ENCODE measurements at regions not wholly inside any gene's neighbourhood (a gene's known extent, or its start where the extent isn't known, plus 50 kb on each side); places are given as distances from the start of the nearest gene placed in this dataset.

DNA sequence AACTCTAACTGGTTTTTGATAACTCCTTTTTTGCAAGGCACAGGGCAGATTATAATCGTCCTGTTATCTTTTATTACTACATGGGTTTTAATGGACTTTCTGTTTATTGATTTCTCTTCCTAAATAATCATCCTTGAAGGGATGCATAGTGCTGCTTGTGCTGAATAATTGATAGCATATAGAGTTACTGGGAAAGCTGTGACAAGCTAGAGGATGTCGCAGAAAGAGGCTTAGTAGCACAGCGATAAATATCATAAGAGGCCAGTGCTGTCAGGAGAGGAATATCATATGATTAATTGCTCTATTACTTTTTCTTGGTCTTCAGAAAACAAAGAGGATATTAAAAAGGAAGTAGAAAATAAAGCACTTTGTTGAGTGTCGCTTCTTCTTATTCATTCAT is 1007.1 kb upstream of the ACO1 start:
- Histone ChIP-seq H3K36me3 (ENCODE audit: insufficient read depth, low read length) (no peaks in the 10 kb centered on the region), H3K9me3 (ENCODE audit: insufficient read depth, low read depth, low read length) (no peaks in the 10 kb centered on the region), H2AFZ (ENCODE audit: low read length) (no peak overlapping the region), H3K27me3 (ENCODE audit: insufficient read depth, low read length, poor library complexity, severe bottlenecking) (no peaks in the 10 kb centered on the region), H3K4me3 (ENCODE audit: low read length, poor library complexity, severe bottlenecking) (no peak overlapping the region), H3K4me1 (ENCODE audit: insufficient read depth, low read length, poor library complexity, severe bottlenecking) (no peaks in the 10 kb centered on the region), H4K20me1 (ENCODE audit: insufficient read depth, low read length, poor library complexity, severe bottlenecking) (no peaks in the 10 kb centered on the region), H3F3A (ENCODE audit: low read depth) (no peaks in the 10 kb centered on the region), H3K79me2 (ENCODE audit: insufficient read depth, low read length) (no peaks in the 10 kb centered on the region), H3K9ac (ENCODE audit: low read depth, low read length, poor library complexity, severe bottlenecking) (no peak overlapping the region), H3K4me2 (ENCODE audit: low read depth, low read length, poor library complexity, severe bottlenecking) (no peak overlapping the region), H3K9me2 (replicated peaks; ENCODE audit: low read depth, low read length) (no peaks in the 10 kb centered on the region)
- no peak for TF ChIP-seq EZH2phosphoT487 (IDR thresholded peaks at IDR 0.05; ENCODE audit: borderline replicate concordance)
- TF ChIP-seq, protein P1, sequence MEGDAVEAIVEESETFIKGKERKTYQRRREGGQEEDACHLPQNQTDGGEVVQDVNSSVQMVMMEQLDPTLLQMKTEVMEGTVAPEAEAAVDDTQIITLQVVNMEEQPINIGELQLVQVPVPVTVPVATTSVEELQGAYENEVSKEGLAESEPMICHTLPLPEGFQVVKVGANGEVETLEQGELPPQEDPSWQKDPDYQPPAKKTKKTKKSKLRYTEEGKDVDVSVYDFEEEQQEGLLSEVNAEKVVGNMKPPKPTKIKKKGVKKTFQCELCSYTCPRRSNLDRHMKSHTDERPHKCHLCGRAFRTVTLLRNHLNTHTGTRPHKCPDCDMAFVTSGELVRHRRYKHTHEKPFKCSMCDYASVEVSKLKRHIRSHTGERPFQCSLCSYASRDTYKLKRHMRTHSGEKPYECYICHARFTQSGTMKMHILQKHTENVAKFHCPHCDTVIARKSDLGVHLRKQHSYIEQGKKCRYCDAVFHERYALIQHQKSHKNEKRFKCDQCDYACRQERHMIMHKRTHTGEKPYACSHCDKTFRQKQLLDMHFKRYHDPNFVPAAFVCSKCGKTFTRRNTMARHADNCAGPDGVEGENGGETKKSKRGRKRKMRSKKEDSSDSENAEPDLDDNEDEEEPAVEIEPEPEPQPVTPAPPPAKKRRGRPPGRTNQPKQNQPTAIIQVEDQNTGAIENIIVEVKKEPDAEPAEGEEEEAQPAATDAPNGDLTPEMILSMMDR (conservative IDR thresholded peaks at IDR 0.05; ENCODE audit: low read length): no peak

DNA sequence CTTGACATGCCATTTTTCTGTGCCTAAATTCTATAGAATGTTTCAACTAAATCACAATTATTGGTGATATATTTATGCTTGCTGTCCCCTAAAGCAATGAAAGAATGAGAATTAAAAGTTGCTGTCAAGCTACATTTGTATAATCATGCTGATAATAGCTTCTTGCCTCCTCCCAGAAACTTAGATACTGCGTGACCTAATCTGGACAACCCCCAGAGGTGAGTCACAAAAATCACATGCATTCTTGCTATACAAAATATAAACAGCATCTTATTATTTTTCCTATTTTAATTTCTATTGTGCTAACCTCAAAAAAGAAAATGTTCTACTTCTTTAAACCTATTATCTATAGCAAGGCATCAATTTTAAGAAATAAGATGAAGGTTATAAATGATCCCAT is 995.8 kb upstream of the ACO1 start:
- Histone ChIP-seq H3F3A (ENCODE audit: low read depth) (no peaks in the 10 kb centered on the region), H3K4me2 (ENCODE audit: low read depth, low read length, poor library complexity, severe bottlenecking) (no peak overlapping the region), H3K79me2 (ENCODE audit: insufficient read depth, low read length) (no peaks in the 10 kb centered on the region), H4K20me1 (ENCODE audit: insufficient read depth, low read length, poor library complexity, severe bottlenecking) (no peaks in the 10 kb centered on the region), H3K4me3 (ENCODE audit: low read length, poor library complexity, severe bottlenecking) (no peak overlapping the region), H3K9me2 (replicated peaks; ENCODE audit: low read depth, low read length) (no peaks in the 10 kb centered on the region), H3K4me1 (ENCODE audit: insufficient read depth, low read length, poor library complexity, severe bottlenecking) (no peaks in the 10 kb centered on the region), H3K9me3 (ENCODE audit: insufficient read depth, low read depth, low read length) (no peaks in the 10 kb centered on the region), H3K36me3 (ENCODE audit: insufficient read depth, low read length) (no peaks in the 10 kb centered on the region), H3K9ac (ENCODE audit: low read depth, low read length, poor library complexity, severe bottlenecking) (no peak overlapping the region), H2AFZ (ENCODE audit: low read length) (no peak overlapping the region), H3K27me3 (ENCODE audit: insufficient read depth, low read length, poor library complexity, severe bottlenecking) (no peaks in the 10 kb centered on the region)
- no peak for TF ChIP-seq EZH2phosphoT487 (IDR thresholded peaks at IDR 0.05; ENCODE audit: borderline replicate concordance)
- TF ChIP-seq, protein P1 (conservative IDR thresholded peaks at IDR 0.05; ENCODE audit: low read length): no peak

DNA sequence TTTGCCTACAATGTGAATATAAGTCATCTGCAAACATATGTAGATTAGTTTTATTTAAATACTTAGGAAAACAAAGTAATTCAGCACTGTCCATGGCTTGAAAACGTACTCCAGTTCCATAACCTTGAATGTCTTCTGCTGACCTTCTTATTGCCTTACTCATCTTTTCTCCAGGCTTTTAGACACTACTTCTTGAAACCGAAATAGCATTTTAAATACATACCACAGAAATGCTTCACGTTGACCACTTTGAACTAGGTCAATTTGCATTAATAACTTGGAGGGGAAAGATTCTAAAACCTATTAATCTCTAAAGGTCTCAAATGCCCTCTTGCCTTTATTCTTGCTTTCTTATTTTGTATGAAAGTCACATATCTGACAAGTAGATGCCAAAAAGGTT is 995.4 kb upstream of the ACO1 start:
- no peaks in the 10 kb centered on the region for H3K79me2 ChIP-seq (ENCODE audit: insufficient read depth, low read length)
- no peak overlapping the region for H3K4me2 ChIP-seq (ENCODE audit: low read depth, low read length, poor library complexity, severe bottlenecking)
- H3K4me1 ChIP-seq (ENCODE audit: insufficient read depth, low read length, poor library complexity, severe bottlenecking): no peaks in the 10 kb centered on the region
- H3K36me3 ChIP-seq (ENCODE audit: insufficient read depth, low read length): no peaks in the 10 kb centered on the region
- H3K9me3 ChIP-seq (ENCODE audit: insufficient read depth, low read depth, low read length): no peaks in the 10 kb centered on the region
- H4K20me1 ChIP-seq (ENCODE audit: insufficient read depth, low read length, poor library complexity, severe bottlenecking): no peaks in the 10 kb centered on the region
- H3K4me3 ChIP-seq (ENCODE audit: low read length, poor library complexity, severe bottlenecking): no peak overlapping the region
- no peak overlapping the region for H2AFZ ChIP-seq (ENCODE audit: low read length)
- no peak overlapping the region for H3K9ac ChIP-seq (ENCODE audit: low read depth, low read length, poor library complexity, severe bottlenecking)
- no peaks in the 10 kb centered on the region for H3K9me2 ChIP-seq (replicated peaks; ENCODE audit: low read depth, low read length)
- no peaks in the 10 kb centered on the region for H3F3A ChIP-seq (ENCODE audit: low read depth)
- no peaks in the 10 kb centered on the region for H3K27me3 ChIP-seq (ENCODE audit: insufficient read depth, low read length, poor library complexity, severe bottlenecking)
- no peak for TF ChIP-seq EZH2phosphoT487 (IDR thresholded peaks at IDR 0.05; ENCODE audit: borderline replicate concordance)
- TF ChIP-seq, protein P1 (conservative IDR thresholded peaks at IDR 0.05; ENCODE audit: low read length): no peak

Measured in Loucy (cell line).